GM12875 (cell line): ENCODE measurements at regions not wholly inside any gene's neighbourhood (a gene's known extent, or its start where the extent isn't known, plus 50 kb on each side); places are given as distances from the start of the nearest gene placed in this dataset.

Experiments
- H3K4me3 ChIP-seq: one replicate; pipeline ENCODE4 v1.5.1; 2011; ENCODE audit warnings: low read depth, low read length, control low read depth
- CTCF ChIP-seq: IDR thresholded peaks from 2 replicates; pipeline ENCODE4 v1.5.1; 2011; ENCODE audit warnings: low read depth, mild to moderate bottlenecking, control low read depth, inconsistent platforms, low read length, moderate library complexity, borderline replicate concordance; ENCODE audit not compliant: insufficient read depth

GRCh38 chr11:96508861-96509260 is 119.0 kb downstream of the JRKL start:
- TF ChIP-seq CTCF, result no peak

GRCh38 chr11:96520939-96521338 is 131.1 kb downstream of the JRKL start:
- no peak overlapping the region for H3K4me3 ChIP-seq
- no peak for TF ChIP-seq CTCF

More at GRCh38 chr11:96508861-96509260, 119.0 kb downstream of the JRKL start:
- H3K4me3 ChIP-seq, result no peak overlapping the region

- H3K4me3 ChIP-seq, result no peak overlapping the region
- TF ChIP-seq CTCF, result no peak
These were observed 133.8 kb downstream of the JRKL start for GRCh38 chr11:96523656-96524055.

- no peak for TF ChIP-seq CTCF
- no peak overlapping the region for H3K4me3 ChIP-seq
These were observed 134.7 kb downstream of the JRKL start for GRCh38 chr11:96524475-96524874.

GRCh38 chr11:96530473-96530872 is 140.7 kb downstream of the JRKL start:
- no peak for TF ChIP-seq CTCF
- no peak overlapping the region for H3K4me3 ChIP-seq

GRCh38 chr11:96538104-96538503 is 148.3 kb downstream of the JRKL start:
- H3K4me3 ChIP-seq, result no peak overlapping the region

GRCh38 chr11:96538622-96539021 is 148.8 kb downstream of the JRKL start:
- H3K4me3 ChIP-seq, result no peak overlapping the region
- no peak for TF ChIP-seq CTCF

More at GRCh38 chr11:96538104-96538503, 148.3 kb downstream of the JRKL start:
- TF ChIP-seq CTCF, result no peak
